Activated CD4-positive, alpha-beta T cell treated with anti-CD3 and anti-CD28 coated beads, Interleukin-2, amount 50 U/mL, for 16 hours (primary cell): ENCODE measurements at regions not wholly inside any gene's neighbourhood (a gene's known extent, or its start where the extent isn't known, plus 50 kb on each side); places are given as distances from the start of the nearest gene placed in this dataset.
A peak's percentile ranks its signal among the peaks of the same experiment; 100 is the strongest.

ENCODE experiments used
- DNase-seq: peaks from one replicate; pipeline ENCODE4 v3.0.0-alpha.2; 2020

DNA sequence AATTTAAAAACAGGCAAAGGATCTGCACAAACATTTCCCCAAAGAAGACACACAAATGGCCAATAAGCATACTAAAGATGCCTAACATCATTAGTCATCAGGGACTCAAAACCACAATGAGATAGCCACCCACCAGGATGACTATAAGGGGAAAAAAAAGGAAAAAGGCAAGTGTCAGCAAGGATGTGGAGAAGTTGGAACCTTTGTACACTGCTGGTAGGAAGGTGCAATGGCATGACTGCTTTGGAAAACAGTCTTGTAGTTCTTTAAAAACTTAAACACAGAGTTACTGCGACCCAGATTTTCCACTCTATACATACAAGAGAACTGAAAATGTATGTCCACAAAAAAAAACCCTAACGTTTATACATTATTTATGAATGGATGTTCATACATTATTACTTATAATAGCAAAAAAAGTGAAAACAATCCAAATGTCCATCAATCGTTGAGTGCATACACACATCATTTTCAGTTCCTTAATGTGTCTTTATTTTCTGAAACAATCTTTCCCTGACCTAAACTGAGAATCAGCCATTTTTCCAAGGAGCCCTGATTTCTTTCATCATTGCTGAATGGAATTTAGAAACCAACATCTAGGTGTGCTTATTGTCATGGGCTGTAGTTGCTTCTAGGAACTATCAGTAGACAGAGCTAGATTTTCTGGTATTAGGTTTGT, 64.7 kb upstream of the TLK1 start:
- DNase-seq = no peak

DNA sequence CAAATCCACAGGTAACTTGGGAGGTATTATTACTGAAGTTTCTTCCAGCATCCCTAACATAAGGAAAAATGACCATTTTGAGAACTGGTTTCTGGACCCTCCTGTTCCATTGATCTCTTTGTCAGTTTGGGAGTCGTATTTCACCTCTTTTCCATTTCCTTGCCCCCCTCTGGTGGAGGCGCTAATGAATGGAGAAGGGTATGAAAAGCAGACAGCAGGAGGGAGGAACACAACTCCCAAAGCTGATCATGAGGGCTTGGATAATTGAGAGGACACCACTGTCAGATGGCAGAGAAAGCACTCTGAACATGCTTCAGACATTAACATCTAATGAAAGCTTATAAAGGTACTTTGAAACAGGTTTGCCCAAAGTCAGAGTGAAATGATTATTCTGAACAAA, 56.6 kb upstream of the TLK1 start:
- DNase-seq = no peak

DNA sequence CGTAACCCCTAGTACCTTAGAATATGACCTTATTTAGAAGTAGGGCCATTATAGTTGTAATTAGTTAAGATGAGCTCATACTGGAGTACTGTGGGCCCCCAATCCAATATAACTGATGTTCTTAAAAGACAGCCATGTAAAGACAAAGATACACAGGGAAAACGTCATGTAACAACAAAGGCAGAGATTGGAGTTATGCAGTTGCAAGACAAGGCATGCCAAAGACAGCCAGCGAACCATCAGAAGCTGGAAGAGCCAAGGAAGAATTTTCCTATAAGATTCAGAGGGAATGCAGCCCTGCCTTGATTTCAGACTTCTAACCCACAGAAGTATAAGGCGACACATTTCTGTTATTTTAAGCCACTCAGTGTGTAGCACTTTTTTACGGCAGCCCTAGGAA, 55.9 kb upstream of the TLK1 start:
- DNase-seq = no peak

DNA sequence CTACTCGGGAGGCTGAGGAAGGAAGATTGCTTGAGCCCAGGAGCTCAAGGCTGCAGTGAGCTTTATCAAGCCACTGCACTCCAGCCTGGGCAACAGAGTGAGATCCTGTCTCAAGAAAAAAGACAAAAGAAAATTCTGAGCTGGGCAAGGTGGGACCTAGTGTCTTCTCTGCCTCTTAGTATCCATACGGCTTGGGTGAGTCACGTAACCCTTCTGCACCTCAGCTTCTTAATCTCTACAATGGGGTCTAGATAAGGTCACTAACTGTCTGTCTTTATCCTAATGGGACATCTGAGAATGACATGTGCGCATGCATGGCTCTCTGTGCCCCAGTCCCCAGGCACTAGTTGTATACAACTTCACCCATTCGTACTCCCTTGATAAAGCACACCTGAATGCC, 53.4 kb upstream of the TLK1 start:
- no peak for DNase-seq

DNA sequence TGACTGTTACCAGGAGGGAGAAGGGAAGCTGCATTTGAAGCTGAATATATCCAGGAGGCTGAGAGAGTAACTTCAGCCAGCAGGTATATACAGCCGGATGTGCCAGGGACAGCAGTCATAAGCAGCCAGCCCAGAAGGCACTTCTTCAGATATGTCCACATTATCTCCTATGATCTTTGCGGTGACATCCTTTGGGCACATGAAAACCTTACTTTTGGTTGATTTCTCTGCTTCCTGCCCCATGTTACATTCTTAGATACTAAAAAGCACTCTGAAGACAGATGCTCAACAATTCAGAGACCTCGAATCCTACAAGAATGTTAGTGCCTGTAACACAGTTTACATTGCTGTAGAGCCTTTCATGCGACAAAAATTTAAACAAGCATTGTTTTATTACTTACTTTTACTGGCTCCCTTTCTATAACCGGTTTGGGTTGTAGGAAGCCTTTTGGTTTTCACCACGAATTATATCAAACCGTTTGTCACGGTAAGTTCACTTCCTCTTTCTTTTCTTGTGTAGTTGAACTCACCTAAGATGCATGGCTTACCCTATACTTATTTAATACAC, 50.3 kb upstream of the TLK1 start:
- DNase-seq = peak; percentile 70
